ENCODE measurements at regions not wholly inside any gene's neighbourhood (a gene's known extent, or its start where the extent isn't known, plus 50 kb on each side); places are given as distances from the start of the nearest gene placed in this dataset.
A peak's percentile ranks its signal among the peaks of the same experiment; 100 is the strongest.

- H3K9me3 ChIP-seq: no peaks in the 10 kb centered on the region
- H3K4me3 ChIP-seq: no peak overlapping the region
- no peaks in the 10 kb centered on the region for H3K4me1 ChIP-seq
- no peak for TF ChIP-seq POLR2A (IDR thresholded peaks at IDR 0.05)
- no peak for TF ChIP-seq POLR2AphosphoS5 (IDR thresholded peaks at IDR 0.05; ENCODE audit: insufficient read depth in 1 of 2, low read depth in 1 of 2)
- TF ChIP-seq CTCF (IDR thresholded peaks at IDR 0.05): no peak
- H3K27me3 ChIP-seq: no peaks in the 10 kb centered on the region
- no peak for DNase-seq (ENCODE audit: extremely low spot score in 2 of 2)
- H3K36me3 ChIP-seq: no peaks in the 10 kb centered on the region
- intact Hi-C loops (cut with DNase I): no loop called here
- no peak overlapping the region for H3K27ac ChIP-seq
These were observed 145.6 kb upstream of the RBPJ start for GRCh38 chr4:26175006-26175786.

- Histone ChIP-seq H3K4me3 (no peak overlapping the region), H3K27me3 (no peaks in the 10 kb centered on the region), H3K4me1 (no peaks in the 10 kb centered on the region), H3K36me3 (no peaks in the 10 kb centered on the region), H3K9me3 (no peaks in the 10 kb centered on the region), H3K27ac (no peak overlapping the region)
- DNase-seq (ENCODE audit: extremely low spot score in 2 of 2): no peak
- TF ChIP-seq POLR2A (IDR thresholded peaks at IDR 0.05) (no peak), CTCF (IDR thresholded peaks at IDR 0.05) (no peak), POLR2AphosphoS5 (IDR thresholded peaks at IDR 0.05; ENCODE audit: insufficient read depth in 1 of 2, low read depth in 1 of 2) (no peak)
- intact Hi-C loops (cut with DNase I): no loop called here
These were observed 144.8 kb upstream of the RBPJ start for GRCh38 chr4:26175905-26176470.

GRCh38 chr4:26176598-26177149 is 144.1 kb upstream of the RBPJ start:
- Histone ChIP-seq H3K27ac (no peak overlapping the region), H3K27me3 (no peaks in the 10 kb centered on the region), H3K4me3 (no peak overlapping the region), H3K36me3 (no peaks in the 10 kb centered on the region), H3K9me3 (no peaks in the 10 kb centered on the region), H3K4me1 (no peaks in the 10 kb centered on the region)
- intact Hi-C loops (cut with DNase I): no loop called here
- TF ChIP-seq POLR2AphosphoS5 (IDR thresholded peaks at IDR 0.05; ENCODE audit: insufficient read depth in 1 of 2, low read depth in 1 of 2) (no peak), CTCF (IDR thresholded peaks at IDR 0.05) (no peak)
- no peak for DNase-seq (ENCODE audit: extremely low spot score in 2 of 2)

- TF ChIP-seq POLR2AphosphoS5 (IDR thresholded peaks at IDR 0.05; ENCODE audit: insufficient read depth in 1 of 2, low read depth in 1 of 2) (peak in 1 of 2 donors; percentile 46), CTCF (IDR thresholded peaks at IDR 0.05) (no peak)
- intact Hi-C loops (cut with DNase I): no loop called here
- DNase-seq (ENCODE audit: extremely low spot score in 2 of 2): no peak
- Histone ChIP-seq H3K4me1 (no peaks in the 10 kb centered on the region), H3K27me3 (no peaks in the 10 kb centered on the region), H3K27ac (no peak overlapping the region), H3K9me3 (no peaks in the 10 kb centered on the region), H3K36me3 (no peaks in the 10 kb centered on the region), H3K4me3 (no peak overlapping the region)
These were observed 142.0 kb upstream of the RBPJ start for GRCh38 chr4:26178854-26179253.

GRCh38 chr4:26179316-26179760 is 141.5 kb upstream of the RBPJ start:
- TF ChIP-seq POLR2AphosphoS5 (IDR thresholded peaks at IDR 0.05; ENCODE audit: insufficient read depth in 1 of 2, low read depth in 1 of 2) (no peak), POLR2A (IDR thresholded peaks at IDR 0.05) (no peak), CTCF (IDR thresholded peaks at IDR 0.05) (no peak)
- Histone ChIP-seq H3K36me3 (no peaks in the 10 kb centered on the region), H3K4me3 (no peak overlapping the region), H3K27me3 (no peaks in the 10 kb centered on the region), H3K9me3 (no peaks in the 10 kb centered on the region), H3K27ac (no peak overlapping the region), H3K4me1 (no peaks in the 10 kb centered on the region)
- no peak for DNase-seq (ENCODE audit: extremely low spot score in 2 of 2)
- intact Hi-C loops (cut with DNase I): no loop called here

Measured in vagina (tissue), 2 donors.